ENCODE measurements at regions not wholly inside any gene's neighbourhood (a gene's known extent, or its start where the extent isn't known, plus 50 kb on each side); places are given as distances from the start of the nearest gene placed in this dataset.

DNA sequence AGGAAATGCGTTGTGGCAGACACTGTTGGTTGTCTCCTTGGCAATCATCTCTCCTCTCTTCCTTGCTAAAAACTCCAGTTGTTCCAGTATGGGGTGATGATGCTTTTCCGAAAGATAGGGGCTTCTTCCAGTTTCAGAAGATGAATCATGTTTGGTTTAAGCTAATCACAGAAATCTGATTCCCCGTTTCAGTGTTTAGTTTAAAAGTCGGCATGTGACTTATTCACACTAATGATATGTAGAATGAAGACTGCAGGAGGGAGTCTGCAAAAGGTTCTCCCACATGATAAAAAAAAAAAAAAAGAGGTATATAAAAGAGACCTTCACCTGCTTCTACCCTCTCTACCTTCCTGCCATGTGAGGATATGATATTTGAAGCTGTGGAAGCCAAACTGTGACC, 239.0 kb upstream of the SIX2 start:
- ChIA-PET CTCF (no interaction called here), POLR2A (no interaction called here)
- TF ChIP-seq GLI4 (tag by site-specific recombination; IDR thresholded peaks at IDR 0.05) (no peak), BCL11A (tag by site-specific recombination; IDR thresholded peaks at IDR 0.05; ENCODE audit: low read depth) (no peak), ZNF16 (tag by site-specific recombination; IDR thresholded peaks at IDR 0.05; ENCODE audit: low read depth) (no peak), ZNF518A (tag by site-specific recombination; conservative IDR thresholded peaks at IDR 0.05; ENCODE audit: low read depth) (no peak), KLF9 (tag by site-specific recombination; IDR thresholded peaks at IDR 0.05; ENCODE audit: low read depth) (no peak), ZNF529 (tag by site-specific recombination; IDR thresholded peaks at IDR 0.05; ENCODE audit: insufficient replicate concordance) (no peak), CTCF (tag by site-specific recombination; IDR thresholded peaks at IDR 0.05) (no peak), SP7 (tag by site-specific recombination; IDR thresholded peaks at IDR 0.05) (no peak), ZNF660 (tag by site-specific recombination; IDR thresholded peaks at IDR 0.05) (no peak), HOXC10 (CRISPR knock-in tag; IDR thresholded peaks at IDR 0.05) (no peak), ZNF274 (IDR thresholded peaks at IDR 0.05; ENCODE audit: low read length) (no peak), ZNF274 (tag by site-specific recombination; IDR thresholded peaks at IDR 0.05; ENCODE audit: borderline replicate concordance) (no peak), ZNF785 (tag by site-specific recombination; IDR thresholded peaks at IDR 0.05) (no peak), ZNF626 (tag by site-specific recombination; IDR thresholded peaks at IDR 0.05) (no peak), ZNF112 (tag by site-specific recombination; IDR thresholded peaks at IDR 0.05) (no peak)
- TF ChIP-seq, protein P1, sequence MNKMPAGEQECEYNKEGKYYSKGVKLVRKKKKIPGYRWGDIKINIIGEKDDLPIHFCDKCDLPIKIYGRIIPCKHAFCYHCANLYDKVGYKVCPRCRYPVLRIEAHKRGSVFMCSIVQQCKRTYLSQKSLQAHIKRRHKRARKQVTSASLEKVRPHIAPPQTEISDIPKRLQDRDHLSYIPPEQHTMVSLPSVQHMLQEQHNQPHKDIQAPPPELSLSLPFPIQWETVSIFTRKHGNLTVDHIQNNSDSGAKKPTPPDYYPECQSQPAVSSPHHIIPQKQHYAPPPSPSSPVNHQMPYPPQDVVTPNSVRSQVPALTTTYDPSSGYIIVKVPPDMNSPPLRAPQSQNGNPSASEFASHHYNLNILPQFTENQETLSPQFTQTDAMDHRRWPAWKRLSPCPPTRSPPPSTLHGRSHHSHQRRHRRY (tag by site-specific recombination; IDR thresholded peaks at IDR 0.05): no peak
- TF ChIP-seq, protein P2, sequence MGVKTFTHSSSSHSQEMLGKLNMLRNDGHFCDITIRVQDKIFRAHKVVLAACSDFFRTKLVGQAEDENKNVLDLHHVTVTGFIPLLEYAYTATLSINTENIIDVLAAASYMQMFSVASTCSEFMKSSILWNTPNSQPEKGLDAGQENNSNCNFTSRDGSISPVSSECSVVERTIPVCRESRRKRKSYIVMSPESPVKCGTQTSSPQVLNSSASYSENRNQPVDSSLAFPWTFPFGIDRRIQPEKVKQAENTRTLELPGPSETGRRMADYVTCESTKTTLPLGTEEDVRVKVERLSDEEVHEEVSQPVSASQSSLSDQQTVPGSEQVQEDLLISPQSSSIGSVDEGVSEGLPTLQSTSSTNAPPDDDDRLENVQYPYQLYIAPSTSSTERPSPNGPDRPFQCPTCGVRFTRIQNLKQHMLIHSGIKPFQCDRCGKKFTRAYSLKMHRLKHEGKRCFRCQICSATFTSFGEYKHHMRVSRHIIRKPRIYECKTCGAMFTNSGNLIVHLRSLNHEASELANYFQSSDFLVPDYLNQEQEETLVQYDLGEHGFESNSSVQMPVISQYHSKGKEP (tag by site-specific recombination; IDR thresholded peaks at IDR 0.05): no peak
- TF ChIP-seq, protein P3, sequence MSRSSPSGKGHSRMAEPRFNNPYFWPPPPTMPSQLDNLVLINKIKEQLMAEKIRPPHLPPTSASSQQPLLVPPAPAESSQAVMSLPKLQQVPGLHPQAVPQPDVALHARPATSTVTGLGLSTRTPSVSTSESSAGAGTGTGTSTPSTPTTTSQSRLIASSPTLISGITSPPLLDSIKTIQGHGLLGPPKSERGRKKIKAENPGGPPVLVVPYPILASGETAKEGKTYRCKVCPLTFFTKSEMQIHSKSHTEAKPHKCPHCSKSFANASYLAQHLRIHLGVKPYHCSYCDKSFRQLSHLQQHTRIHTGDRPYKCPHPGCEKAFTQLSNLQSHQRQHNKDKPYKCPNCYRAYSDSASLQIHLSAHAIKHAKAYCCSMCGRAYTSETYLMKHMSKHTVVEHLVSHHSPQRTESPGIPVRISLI (tag by site-specific recombination; IDR thresholded peaks at IDR 0.05): no peak
- TF ChIP-seq, protein P4, sequence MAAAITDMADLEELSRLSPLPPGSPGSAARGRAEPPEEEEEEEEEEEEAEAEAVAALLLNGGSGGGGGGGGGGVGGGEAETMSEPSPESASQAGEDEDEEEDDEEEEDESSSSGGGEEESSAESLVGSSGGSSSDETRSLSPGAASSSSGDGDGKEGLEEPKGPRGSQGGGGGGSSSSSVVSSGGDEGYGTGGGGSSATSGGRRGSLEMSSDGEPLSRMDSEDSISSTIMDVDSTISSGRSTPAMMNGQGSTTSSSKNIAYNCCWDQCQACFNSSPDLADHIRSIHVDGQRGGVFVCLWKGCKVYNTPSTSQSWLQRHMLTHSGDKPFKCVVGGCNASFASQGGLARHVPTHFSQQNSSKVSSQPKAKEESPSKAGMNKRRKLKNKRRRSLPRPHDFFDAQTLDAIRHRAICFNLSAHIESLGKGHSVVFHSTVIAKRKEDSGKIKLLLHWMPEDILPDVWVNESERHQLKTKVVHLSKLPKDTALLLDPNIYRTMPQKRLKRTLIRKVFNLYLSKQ (tag by site-specific recombination; IDR thresholded peaks at IDR 0.05; ENCODE audit: borderline replicate concordance): no peak
- TF ChIP-seq, protein P5, sequence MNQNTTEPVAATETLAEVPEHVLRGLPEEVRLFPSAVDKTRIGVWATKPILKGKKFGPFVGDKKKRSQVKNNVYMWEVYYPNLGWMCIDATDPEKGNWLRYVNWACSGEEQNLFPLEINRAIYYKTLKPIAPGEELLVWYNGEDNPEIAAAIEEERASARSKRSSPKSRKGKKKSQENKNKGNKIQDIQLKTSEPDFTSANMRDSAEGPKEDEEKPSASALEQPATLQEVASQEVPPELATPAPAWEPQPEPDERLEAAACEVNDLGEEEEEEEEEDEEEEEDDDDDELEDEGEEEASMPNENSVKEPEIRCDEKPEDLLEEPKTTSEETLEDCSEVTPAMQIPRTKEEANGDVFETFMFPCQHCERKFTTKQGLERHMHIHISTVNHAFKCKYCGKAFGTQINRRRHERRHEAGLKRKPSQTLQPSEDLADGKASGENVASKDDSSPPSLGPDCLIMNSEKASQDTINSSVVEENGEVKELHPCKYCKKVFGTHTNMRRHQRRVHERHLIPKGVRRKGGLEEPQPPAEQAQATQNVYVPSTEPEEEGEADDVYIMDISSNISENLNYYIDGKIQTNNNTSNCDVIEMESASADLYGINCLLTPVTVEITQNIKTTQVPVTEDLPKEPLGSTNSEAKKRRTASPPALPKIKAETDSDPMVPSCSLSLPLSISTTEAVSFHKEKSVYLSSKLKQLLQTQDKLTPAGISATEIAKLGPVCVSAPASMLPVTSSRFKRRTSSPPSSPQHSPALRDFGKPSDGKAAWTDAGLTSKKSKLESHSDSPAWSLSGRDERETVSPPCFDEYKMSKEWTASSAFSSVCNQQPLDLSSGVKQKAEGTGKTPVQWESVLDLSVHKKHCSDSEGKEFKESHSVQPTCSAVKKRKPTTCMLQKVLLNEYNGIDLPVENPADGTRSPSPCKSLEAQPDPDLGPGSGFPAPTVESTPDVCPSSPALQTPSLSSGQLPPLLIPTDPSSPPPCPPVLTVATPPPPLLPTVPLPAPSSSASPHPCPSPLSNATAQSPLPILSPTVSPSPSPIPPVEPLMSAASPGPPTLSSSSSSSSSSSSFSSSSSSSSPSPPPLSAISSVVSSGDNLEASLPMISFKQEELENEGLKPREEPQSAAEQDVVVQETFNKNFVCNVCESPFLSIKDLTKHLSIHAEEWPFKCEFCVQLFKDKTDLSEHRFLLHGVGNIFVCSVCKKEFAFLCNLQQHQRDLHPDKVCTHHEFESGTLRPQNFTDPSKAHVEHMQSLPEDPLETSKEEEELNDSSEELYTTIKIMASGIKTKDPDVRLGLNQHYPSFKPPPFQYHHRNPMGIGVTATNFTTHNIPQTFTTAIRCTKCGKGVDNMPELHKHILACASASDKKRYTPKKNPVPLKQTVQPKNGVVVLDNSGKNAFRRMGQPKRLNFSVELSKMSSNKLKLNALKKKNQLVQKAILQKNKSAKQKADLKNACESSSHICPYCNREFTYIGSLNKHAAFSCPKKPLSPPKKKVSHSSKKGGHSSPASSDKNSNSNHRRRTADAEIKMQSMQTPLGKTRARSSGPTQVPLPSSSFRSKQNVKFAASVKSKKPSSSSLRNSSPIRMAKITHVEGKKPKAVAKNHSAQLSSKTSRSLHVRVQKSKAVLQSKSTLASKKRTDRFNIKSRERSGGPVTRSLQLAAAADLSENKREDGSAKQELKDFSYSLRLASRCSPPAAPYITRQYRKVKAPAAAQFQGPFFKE (tag by site-specific recombination; IDR thresholded peaks at IDR 0.05; ENCODE audit: borderline replicate concordance): no peak
- Histone ChIP-seq H3K4me1 (ENCODE audit: control insufficient read depth, insufficient read depth, low read length) (no peaks in the 10 kb centered on the region), H3K27ac (ENCODE audit: extremely low read depth, low read depth, low read length) (no peak overlapping the region), H3K36me3 (ENCODE audit: control insufficient read depth in 2 of 2, insufficient read depth in 1 of 2, low read length in 2 of 2) (no peaks in the 10 kb centered on the region), H3K4me3 (ENCODE audit: low read depth, low read length) (no peak overlapping the region), H3K9me3 (ENCODE audit: control insufficient read depth, insufficient read depth, low read depth, low read length) (no peaks in the 10 kb centered on the region)
